ENCODE measurements at regions not wholly inside any gene's neighbourhood (a gene's known extent, or its start where the extent isn't known, plus 50 kb on each side); places are given as distances from the start of the nearest gene placed in this dataset.

DNA sequence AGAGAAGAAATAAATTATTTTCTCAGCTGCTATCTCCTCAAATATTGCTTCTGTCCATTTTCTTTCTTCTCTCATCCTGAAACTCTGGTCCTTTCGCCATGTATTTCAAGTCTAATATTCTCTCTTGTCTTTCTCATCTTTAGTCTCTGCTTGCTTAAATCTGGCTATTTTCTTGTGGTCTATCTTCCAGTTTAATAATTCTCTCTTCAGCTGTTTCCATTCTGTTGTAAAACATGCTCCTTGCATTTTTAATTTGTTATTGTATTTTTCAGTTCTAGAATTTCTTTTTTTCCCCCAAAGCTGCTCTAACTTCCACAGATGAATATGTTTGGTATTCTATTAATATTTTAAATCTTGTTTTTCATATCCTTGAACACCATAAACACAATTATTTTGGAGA lies 70.1 kb upstream of the TMPRSS2 start:
- H3K4me3 ChIP-seq (ENCODE audit: low read depth, low read length): no peak overlapping the region
- in situ Hi-C loops (cut with HindIII; ENCODE audit: low sequenced_read_pairs): no loop called here
- TF ChIP-seq, protein P1, sequence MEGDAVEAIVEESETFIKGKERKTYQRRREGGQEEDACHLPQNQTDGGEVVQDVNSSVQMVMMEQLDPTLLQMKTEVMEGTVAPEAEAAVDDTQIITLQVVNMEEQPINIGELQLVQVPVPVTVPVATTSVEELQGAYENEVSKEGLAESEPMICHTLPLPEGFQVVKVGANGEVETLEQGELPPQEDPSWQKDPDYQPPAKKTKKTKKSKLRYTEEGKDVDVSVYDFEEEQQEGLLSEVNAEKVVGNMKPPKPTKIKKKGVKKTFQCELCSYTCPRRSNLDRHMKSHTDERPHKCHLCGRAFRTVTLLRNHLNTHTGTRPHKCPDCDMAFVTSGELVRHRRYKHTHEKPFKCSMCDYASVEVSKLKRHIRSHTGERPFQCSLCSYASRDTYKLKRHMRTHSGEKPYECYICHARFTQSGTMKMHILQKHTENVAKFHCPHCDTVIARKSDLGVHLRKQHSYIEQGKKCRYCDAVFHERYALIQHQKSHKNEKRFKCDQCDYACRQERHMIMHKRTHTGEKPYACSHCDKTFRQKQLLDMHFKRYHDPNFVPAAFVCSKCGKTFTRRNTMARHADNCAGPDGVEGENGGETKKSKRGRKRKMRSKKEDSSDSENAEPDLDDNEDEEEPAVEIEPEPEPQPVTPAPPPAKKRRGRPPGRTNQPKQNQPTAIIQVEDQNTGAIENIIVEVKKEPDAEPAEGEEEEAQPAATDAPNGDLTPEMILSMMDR (IDR thresholded peaks at IDR 0.05; ENCODE audit: low read depth, low read length): no peak
- no peak for DNase-seq (ENCODE audit: low read depth, low spot score)

DNA sequence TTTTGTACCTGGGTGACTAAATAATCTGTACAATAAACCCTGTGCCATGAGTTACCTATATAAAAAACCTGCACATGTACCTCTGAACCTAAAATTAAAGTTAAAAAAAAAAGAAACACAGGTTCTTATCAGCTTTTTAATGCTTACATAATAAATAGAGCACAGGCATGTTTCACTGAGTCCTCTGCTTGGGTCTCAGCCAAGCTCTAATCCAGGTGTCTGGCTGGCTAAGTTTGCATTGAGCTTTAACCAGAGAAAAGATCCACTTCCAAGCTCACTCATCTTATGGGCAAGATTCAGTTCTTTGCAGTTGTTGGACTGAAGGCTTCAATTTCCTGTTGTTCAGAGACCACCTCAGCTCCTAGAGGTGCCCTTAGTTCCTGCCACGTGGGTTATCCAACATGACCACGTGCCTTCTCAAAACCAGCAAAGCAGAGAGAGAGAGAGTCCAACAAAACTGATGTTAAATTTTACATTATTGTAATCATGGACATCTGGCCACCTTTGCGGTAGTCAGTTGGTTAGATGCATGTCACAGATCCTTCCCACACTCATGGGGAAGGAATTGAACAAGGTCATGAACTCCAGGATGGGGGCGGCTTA lies 68.2 kb upstream of the TMPRSS2 start:
- DNase-seq (ENCODE audit: low read depth, low spot score): no peak
- in situ Hi-C loops (cut with HindIII; ENCODE audit: low sequenced_read_pairs): no loop called here

DNA sequence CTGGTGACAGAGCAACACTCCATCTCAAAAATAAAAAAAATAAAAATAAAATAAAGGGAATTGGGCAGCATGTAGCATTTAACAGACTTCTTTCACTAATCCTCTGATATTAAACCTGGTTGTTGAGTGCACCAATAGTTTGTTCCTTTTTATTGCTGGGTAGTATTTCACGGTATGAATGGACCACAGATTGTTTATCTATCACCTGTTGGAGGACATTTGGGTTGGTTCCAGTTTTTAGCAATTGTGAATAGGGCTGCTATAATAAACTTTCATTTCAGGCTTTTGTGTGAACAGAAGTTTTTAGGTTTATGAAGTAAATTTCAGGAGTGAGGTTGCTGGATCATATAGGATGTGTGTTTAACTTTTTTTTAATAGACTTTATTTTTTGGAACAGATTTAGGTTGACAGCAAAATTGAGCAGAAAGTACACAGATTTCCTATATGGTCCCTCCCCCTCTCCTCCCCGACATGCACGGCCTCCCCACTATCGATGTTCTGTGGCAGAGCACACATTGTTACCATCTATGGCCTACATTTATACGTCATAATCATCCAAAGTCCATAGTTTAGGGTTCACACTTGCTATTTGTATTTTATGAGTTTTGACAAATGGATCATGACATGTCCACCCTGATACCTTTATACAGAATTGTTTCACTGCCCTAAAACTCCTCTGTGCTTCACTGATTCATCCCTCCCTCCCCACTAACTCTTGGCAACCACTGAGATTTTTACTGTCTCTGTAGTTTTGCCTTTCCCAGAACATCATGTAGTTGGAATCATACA lies 66.1 kb upstream of the TMPRSS2 start:
- in situ Hi-C loops (cut with HindIII; ENCODE audit: low sequenced_read_pairs): no loop called here
- H3K4me3 ChIP-seq (ENCODE audit: low read depth, low read length): no peak overlapping the region
- TF ChIP-seq, protein P1 (IDR thresholded peaks at IDR 0.05; ENCODE audit: low read depth, low read length): no peak
- DNase-seq (ENCODE audit: low read depth, low spot score): no peak

More for the DNA sequence above, 68.2 kb upstream of the TMPRSS2 start:
- H3K4me3 ChIP-seq (ENCODE audit: low read depth, low read length): no peak overlapping the region
- TF ChIP-seq, protein P1 (IDR thresholded peaks at IDR 0.05; ENCODE audit: low read depth, low read length): no peak

DNA sequence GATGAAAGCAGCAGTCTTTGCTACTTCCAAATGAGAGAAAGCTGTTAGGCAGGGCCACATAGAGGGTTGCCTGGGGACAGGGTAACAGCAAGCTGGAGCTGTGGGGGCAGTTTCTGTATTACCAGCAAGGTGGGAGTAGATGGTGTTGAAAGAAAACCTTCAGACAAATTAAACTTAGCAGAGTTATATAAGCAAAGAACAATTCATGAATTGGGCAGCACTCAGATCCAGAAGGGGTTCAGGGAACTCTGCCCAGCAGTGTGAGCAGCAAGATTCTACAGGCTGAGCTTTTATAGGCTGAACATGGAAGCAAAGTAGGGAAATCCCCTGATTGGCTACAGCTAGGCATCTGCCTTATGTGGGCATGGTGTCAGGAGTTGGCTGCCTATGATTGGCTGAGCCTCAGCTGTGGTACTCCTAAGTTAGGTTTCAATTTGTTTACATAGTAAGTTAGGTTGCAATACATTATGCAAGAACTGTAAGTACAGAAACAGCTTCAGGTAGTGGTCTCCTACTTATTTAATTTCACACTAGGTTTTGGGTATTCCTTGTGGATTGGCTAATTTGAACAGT lies 64.1 kb upstream of the TMPRSS2 start:
- in situ Hi-C loops (cut with HindIII; ENCODE audit: low sequenced_read_pairs): no loop called here
- TF ChIP-seq, protein P1 (IDR thresholded peaks at IDR 0.05; ENCODE audit: low read depth, low read length): no peak
- no peak overlapping the region for H3K4me3 ChIP-seq (ENCODE audit: low read depth, low read length)
- DNase-seq (ENCODE audit: low read depth, low spot score): no peak

DNA sequence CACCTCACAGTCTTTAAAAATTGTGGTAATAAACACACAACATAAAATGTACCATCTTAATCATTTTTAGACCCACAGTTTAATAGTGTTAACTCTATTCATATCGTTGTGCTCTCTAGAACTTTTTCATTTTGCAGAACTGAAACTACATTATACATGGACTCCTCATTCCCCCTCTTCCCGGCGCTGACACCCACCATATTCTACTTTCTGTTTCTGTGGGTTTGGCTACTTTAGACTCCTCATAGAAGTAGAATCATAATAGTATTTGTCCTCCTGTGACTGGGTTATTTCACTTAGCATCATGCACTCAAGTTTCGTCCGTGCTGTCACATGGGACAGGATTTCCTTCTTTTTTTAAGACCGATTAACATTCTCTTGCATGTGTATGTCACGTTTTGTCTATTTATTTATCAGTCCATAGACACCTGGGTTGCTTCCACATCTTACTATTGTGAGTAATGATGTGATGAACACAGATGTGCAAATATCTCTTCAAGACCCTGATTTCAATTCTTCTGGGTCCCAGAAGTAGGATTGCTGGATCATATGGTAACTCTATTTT lies 62.9 kb upstream of the TMPRSS2 start:
- in situ Hi-C loops (cut with HindIII; ENCODE audit: low sequenced_read_pairs): no loop called here
- DNase-seq (ENCODE audit: low read depth, low spot score): no peak
- TF ChIP-seq, protein P1 (IDR thresholded peaks at IDR 0.05; ENCODE audit: low read depth, low read length): no peak
- no peak overlapping the region for H3K4me3 ChIP-seq (ENCODE audit: low read depth, low read length)

DNA sequence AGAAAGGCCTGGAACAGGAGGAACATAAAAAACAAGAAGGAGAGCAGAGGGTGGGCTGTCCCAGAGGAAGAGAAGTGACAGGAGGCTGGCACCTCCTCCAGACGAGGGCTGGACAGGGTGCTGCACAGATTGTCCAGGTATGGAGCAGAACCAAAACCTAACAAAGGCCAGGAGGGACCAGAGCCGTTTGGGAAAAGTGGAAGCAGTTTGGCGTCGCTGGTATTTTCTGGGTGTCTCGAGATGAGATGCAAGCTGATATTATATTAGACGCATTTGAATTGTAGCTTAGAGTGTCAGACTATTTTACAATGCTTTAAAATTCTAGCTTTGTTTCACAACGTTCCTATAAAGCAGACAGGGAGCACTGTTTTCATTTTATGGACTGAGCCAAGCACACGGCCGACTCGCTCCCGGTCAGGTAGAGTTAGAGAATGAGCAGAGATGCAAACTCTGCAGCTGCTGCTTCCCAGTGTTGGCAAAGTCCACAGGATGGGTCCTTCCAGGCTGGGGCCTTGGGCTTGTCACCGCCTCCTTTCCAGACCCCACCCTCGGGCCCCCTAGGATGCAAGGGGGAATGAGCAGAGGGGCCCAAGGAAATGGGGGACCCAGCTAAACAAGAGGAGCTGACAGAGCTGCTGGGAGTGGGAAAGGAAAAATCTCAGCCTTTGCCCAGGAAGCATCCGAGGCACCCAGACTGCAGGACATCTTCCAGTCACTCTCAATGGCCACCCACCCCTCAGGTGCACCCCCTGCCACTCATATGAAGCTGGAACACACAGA lies 60.8 kb upstream of the TMPRSS2 start:
- no peak overlapping the region for H3K4me3 ChIP-seq (ENCODE audit: low read depth, low read length)
- in situ Hi-C loops (cut with HindIII; ENCODE audit: low sequenced_read_pairs): no loop called here
- TF ChIP-seq, protein P1 (IDR thresholded peaks at IDR 0.05; ENCODE audit: low read depth, low read length): no peak
- DNase-seq (ENCODE audit: low read depth, low spot score): no peak
